ENCODE measurements at regions not wholly inside any gene's neighbourhood (a gene's known extent, or its start where the extent isn't known, plus 50 kb on each side); places are given as distances from the start of the nearest gene placed in this dataset.

DNA sequence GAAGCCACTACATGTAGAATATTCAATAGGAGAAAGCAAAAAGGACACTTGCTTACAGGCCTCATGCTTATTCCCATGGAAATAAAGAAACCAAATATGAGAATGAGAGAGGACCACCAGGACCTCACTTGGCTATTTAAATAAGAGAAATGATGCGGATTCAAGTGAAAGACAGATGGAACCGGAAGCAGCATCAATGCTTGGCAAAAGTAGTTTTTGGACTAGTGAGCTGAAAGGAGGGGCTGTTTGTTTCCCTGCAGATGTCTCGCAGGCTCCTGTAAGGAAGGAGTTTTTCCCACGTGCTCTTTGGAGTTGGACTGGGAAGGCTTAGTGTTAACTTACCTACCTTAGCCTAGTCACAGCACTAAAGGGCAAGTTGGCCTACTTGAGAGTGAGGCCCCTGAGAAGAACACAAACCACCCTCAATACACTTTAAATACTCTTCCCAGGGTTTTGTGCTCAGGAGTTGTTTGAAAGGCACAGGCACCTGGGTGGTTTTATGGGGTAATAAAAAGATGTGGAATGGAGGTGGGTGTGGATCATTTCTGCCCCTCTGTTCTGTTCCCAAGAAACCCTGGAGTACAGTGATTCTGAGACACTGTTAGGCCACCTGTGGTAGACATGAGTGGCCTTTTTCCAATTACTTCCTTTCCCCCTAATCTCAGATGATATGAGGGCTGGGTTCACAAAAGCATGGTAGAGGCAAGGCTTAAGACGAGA lies 113.3 kb upstream of the C1GALT1C1 start:
- H3K9me3 ChIP-seq (ENCODE audit: control insufficient read depth, insufficient read depth, low read depth, low read length), result no peaks in the 10 kb centered on the region
- no peaks in the 10 kb centered on the region for H3K79me2 ChIP-seq (ENCODE audit: control insufficient read depth, insufficient read depth, low read length)
- no peaks in the 10 kb centered on the region for H3K36me3 ChIP-seq (ENCODE audit: control insufficient read depth, insufficient read depth, low read length)
- H4K20me1 ChIP-seq (ENCODE audit: control insufficient read depth, extremely low read depth, insufficient read depth, low read length), result no peaks in the 10 kb centered on the region
- H3K27me3 ChIP-seq (ENCODE audit: control insufficient read depth, insufficient read depth, low read length), result no peaks in the 10 kb centered on the region
- H3K27ac ChIP-seq (ENCODE audit: insufficient read depth, low read length), result no peak overlapping the region
- no peaks in the 10 kb centered on the region for H3K4me1 ChIP-seq (ENCODE audit: control insufficient read depth, extremely low read depth, insufficient read depth, low read length)
- H3K4me3 ChIP-seq (replicated peaks in 1 of 4; ENCODE audit: control extremely low read depth in 1 of 4, insufficient read depth in 1 of 4, low read depth in 3 of 4, low read length in 4 of 4), result no peak overlapping the region
- no peak overlapping the region for H2AFZ ChIP-seq (ENCODE audit: low read length)
- H3K9ac ChIP-seq (ENCODE audit: insufficient read depth, low read length), result no peak overlapping the region
- TF ChIP-seq, protein P1, sequence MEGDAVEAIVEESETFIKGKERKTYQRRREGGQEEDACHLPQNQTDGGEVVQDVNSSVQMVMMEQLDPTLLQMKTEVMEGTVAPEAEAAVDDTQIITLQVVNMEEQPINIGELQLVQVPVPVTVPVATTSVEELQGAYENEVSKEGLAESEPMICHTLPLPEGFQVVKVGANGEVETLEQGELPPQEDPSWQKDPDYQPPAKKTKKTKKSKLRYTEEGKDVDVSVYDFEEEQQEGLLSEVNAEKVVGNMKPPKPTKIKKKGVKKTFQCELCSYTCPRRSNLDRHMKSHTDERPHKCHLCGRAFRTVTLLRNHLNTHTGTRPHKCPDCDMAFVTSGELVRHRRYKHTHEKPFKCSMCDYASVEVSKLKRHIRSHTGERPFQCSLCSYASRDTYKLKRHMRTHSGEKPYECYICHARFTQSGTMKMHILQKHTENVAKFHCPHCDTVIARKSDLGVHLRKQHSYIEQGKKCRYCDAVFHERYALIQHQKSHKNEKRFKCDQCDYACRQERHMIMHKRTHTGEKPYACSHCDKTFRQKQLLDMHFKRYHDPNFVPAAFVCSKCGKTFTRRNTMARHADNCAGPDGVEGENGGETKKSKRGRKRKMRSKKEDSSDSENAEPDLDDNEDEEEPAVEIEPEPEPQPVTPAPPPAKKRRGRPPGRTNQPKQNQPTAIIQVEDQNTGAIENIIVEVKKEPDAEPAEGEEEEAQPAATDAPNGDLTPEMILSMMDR (conservative IDR thresholded peaks at IDR 0.05 in 1 of 2, IDR thresholded peaks at IDR 0.05 in 1 of 2; ENCODE audit: low read depth in 1 of 2, low read length in 2 of 2), result no peak
- TF ChIP-seq EZH2 (IDR thresholded peaks at IDR 0.05; ENCODE audit: low read length, missing control alignments), result no peak
- H3K4me2 ChIP-seq (ENCODE audit: extremely low read depth, insufficient read depth, low read length), result no peak overlapping the region
- no peak for DNase-seq (ENCODE audit: low read depth in 2 of 2)

DNA sequence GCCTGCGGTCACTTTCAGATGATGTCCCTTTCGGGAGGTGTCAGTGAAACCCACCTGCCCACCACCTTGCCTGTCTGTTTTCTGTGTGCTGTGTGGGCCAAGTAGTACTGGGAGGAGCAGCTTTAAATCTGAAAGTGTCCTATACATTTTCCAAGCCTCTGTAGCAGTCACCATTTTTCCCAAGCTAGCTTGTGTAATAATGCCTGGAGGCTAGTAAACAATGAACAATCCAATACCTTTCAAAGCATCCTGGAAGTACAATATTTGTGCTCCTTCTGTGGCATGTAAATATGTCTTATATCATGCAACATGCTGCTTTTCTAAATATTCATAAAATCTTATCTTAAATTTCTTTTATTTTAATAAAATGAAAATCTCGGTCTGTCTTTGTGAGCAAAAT lies 111.6 kb upstream of the C1GALT1C1 start:
- no peak overlapping the region for H2AFZ ChIP-seq (ENCODE audit: low read length)
- H3K79me2 ChIP-seq (ENCODE audit: control insufficient read depth, insufficient read depth, low read length), result no peaks in the 10 kb centered on the region
- H3K4me1 ChIP-seq (ENCODE audit: control insufficient read depth, extremely low read depth, insufficient read depth, low read length), result no peaks in the 10 kb centered on the region
- no peak overlapping the region for H3K4me2 ChIP-seq (ENCODE audit: extremely low read depth, insufficient read depth, low read length)
- no peaks in the 10 kb centered on the region for H3K27me3 ChIP-seq (ENCODE audit: control insufficient read depth, insufficient read depth, low read length)
- H3K4me3 ChIP-seq (replicated peaks in 1 of 4; ENCODE audit: control extremely low read depth in 1 of 4, insufficient read depth in 1 of 4, low read depth in 3 of 4, low read length in 4 of 4), result no peak overlapping the region
- DNase-seq (ENCODE audit: low read depth in 2 of 2), result no peak
- H4K20me1 ChIP-seq (ENCODE audit: control insufficient read depth, extremely low read depth, insufficient read depth, low read length), result no peaks in the 10 kb centered on the region
- no peak overlapping the region for H3K27ac ChIP-seq (ENCODE audit: insufficient read depth, low read length)
- no peak overlapping the region for H3K9ac ChIP-seq (ENCODE audit: insufficient read depth, low read length)
- TF ChIP-seq, protein P1 (conservative IDR thresholded peaks at IDR 0.05 in 1 of 2, IDR thresholded peaks at IDR 0.05 in 1 of 2; ENCODE audit: low read depth in 1 of 2, low read length in 2 of 2), result no peak
- no peak for TF ChIP-seq EZH2 (IDR thresholded peaks at IDR 0.05; ENCODE audit: low read length, missing control alignments)
- H3K36me3 ChIP-seq (ENCODE audit: control insufficient read depth, insufficient read depth, low read length), result no peaks in the 10 kb centered on the region
- no peaks in the 10 kb centered on the region for H3K9me3 ChIP-seq (ENCODE audit: control insufficient read depth, insufficient read depth, low read depth, low read length)

DNA sequence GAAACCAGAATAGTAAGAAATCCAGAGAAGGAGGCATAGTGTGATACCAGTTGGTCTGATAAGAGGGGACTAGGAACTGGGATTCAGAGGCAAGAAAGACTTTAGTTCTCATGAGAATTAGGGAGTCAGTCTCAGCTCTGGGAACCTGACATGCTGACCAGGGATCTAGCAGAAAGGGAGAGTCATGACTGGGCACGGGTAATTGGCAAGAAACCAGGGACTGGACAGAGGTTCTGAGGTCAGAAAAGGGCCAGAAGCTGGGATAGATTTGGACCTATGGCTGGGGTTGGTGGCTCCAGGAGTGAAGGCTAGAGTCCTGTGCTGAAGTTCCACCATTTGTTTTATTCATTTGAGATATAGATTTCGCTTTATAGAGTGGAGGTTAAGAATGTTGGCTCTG lies 110.2 kb upstream of the C1GALT1C1 start:
- Histone ChIP-seq H3K36me3 (ENCODE audit: control insufficient read depth, insufficient read depth, low read length) (no peaks in the 10 kb centered on the region), H3K27me3 (ENCODE audit: control insufficient read depth, insufficient read depth, low read length) (no peaks in the 10 kb centered on the region), H3K79me2 (ENCODE audit: control insufficient read depth, insufficient read depth, low read length) (no peaks in the 10 kb centered on the region), H4K20me1 (ENCODE audit: control insufficient read depth, extremely low read depth, insufficient read depth, low read length) (no peaks in the 10 kb centered on the region), H2AFZ (ENCODE audit: low read length) (no peak overlapping the region), H3K9ac (ENCODE audit: insufficient read depth, low read length) (no peak overlapping the region), H3K27ac (ENCODE audit: insufficient read depth, low read length) (no peak overlapping the region), H3K4me1 (ENCODE audit: control insufficient read depth, extremely low read depth, insufficient read depth, low read length) (no peaks in the 10 kb centered on the region), H3K4me2 (ENCODE audit: extremely low read depth, insufficient read depth, low read length) (no peak overlapping the region), H3K4me3 (replicated peaks in 1 of 4; ENCODE audit: control extremely low read depth in 1 of 4, insufficient read depth in 1 of 4, low read depth in 3 of 4, low read length in 4 of 4) (no peak overlapping the region), H3K9me3 (ENCODE audit: control insufficient read depth, insufficient read depth, low read depth, low read length) (no peaks in the 10 kb centered on the region)
- TF ChIP-seq, protein P1 (conservative IDR thresholded peaks at IDR 0.05 in 1 of 2, IDR thresholded peaks at IDR 0.05 in 1 of 2; ENCODE audit: low read depth in 1 of 2, low read length in 2 of 2), result no peak
- TF ChIP-seq EZH2 (IDR thresholded peaks at IDR 0.05; ENCODE audit: low read length, missing control alignments), result no peak
- DNase-seq (ENCODE audit: low read depth in 2 of 2), result no peak
